ENCODE measurements at regions not wholly inside any gene's neighbourhood (a gene's known extent, or its start where the extent isn't known, plus 50 kb on each side); places are given as distances from the start of the nearest gene placed in this dataset.

DNA sequence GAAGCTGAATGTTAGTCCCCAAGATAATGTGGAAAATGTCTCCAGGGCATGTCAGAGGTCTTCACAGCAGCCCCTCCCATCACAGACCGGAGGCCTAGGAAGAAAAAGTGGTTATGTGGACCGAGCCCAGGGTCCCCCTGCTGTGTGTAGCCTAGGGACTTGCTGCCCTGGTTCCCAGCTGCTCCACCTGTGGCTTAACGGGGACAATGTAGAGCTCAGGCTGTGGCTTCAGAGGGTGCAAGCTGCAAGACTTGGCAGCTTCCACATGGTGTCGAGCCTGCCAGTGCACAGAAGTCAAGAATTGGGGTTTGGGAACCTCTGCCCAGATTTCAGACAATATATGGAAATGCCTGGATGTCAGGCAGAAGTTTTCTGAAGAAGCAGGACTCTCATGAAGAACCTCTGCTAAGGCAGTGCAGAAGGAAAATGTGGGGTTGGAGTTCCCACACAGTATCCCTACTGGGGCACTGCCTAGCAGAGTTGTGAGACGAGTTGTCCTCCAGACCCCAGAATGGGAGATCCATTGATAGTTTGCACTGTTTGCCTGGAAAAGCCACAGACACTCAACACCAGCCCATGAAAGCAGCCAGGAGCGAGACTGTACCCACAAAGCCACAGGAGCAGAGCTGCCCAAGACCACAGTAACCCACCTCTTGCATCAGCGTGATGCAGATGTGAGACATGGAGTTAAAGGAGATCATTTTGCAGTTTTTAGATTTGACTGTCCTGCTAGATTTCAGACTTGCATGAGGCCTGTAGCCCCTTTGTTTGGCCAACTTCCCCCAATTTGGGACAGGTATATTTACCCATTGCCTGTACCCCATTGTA lies 204.9 kb downstream of the MRPL39 start:
- ATAC-seq (ENCODE audit: low read depth) = peak; percentile 63
- peaks cover 3% of the 10 kb centered on the region for H3K27me3 Mint-ChIP-seq
- H3K4me3 Mint-ChIP-seq = no peak overlapping the region
- peak overlapping the region; percentile 55 for H3K27ac Mint-ChIP-seq
- peaks cover 10% of the 10 kb centered on the region for H3K36me3 Mint-ChIP-seq
- H3K9me3 Mint-ChIP-seq = peaks cover 3% of the 10 kb centered on the region
- DNase-seq = no peak
- POLR2A ChIA-PET = no interaction called here
- peaks cover 13% of the 10 kb centered on the region for H3K4me1 Mint-ChIP-seq

DNA sequence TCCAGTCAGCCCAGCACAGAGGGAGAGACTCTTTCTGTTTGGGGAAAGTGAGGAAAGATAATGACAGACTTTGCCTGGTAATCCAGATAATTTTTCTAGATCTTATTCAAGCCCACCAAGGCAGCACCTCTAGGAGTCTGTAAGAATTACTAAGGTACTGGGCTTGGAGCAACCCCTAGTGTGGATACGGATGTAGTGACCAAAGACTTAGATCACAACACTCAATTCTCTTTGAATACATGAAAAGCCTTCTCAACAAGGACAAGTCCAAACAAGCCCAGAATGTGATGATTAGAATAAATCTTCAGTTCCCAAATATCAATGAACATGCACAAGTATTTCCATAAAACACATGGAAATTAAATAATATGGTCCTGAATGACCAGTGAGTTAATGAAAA lies 206.9 kb downstream of the MRPL39 start:
- Mint-ChIP-seq H3K27ac (no peak overlapping the region), H3K27me3 (peaks cover 3% of the 10 kb centered on the region), H3K36me3 (peaks cover 10% of the 10 kb centered on the region), H3K4me1 (peaks cover 20% of the 10 kb centered on the region), H3K9me3 (peaks cover 3% of the 10 kb centered on the region), H3K4me3 (no peak overlapping the region)
- DNase-seq = no peak
- POLR2A ChIA-PET = interaction anchor here (0.7 kb wide), 1 partner anchor 96 kb away, joined by 4 read pairs; no protein-coding TSS in a partner anchor
- ATAC-seq (ENCODE audit: low read depth) = no peak

DNA sequence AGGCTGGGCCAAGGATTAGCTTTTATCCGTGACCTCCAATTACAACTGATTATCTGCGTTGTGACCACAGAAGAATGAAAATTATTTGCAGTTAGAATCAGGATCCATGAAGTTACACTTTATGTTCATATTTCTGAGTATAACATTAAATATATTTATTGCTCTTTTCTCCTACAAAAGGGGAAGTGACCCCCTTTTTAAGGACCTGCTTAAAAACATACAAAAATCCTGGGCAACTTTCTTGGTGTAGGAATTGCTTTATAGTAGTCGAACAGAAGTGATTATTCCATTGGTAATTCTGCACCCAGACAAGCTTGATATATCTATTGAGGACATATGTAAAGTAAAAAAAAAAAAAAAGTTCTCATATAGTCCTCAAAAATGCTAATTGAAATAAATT lies 208.7 kb downstream of the MRPL39 start:
- POLR2A ChIA-PET = no interaction called here
- ATAC-seq (ENCODE audit: low read depth) (no peak), DNase-seq (no peak)
- H3K27ac Mint-ChIP-seq = no peak overlapping the region
- H3K4me1 Mint-ChIP-seq = peaks cover 20% of the 10 kb centered on the region
- peaks cover 3% of the 10 kb centered on the region for H3K27me3 Mint-ChIP-seq
- H3K9me3 Mint-ChIP-seq = peaks cover 3% of the 10 kb centered on the region
- no peak overlapping the region for H3K4me3 Mint-ChIP-seq
- peaks cover 7% of the 10 kb centered on the region for H3K36me3 Mint-ChIP-seq

DNA sequence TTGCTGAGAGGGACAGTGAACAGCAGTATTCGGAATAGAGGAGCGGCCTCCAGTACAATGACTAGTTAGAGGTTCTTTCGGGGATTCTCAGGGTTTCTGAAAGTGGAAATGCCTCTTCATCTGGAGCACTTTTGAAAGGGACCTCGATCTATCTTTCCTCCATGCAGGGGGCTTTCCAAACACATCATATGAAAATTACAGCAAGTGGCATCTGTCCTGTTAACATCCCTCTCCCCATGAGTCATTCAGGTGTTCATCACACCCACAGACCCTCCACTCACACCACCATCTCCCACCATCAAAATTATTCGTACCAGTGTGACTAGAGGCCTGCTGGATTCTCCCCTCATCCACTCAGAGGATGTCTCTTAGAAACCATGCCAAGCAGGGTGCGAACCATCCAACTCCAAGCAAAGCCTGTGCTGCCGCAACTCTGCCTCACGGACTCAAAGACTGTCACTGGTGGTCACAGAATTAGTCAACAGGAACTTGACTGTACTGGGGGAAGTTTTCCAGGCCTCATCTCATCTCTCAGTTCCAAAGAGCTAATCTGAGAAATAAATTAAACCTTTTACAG lies 211.1 kb downstream of the MRPL39 start:
- DNase-seq = no peak
- POLR2A ChIA-PET = interaction anchor here (0.5 kb wide), 1 partner anchor 379 kb away, joined by 3 read pairs; no protein-coding TSS in a partner anchor
- Mint-ChIP-seq H3K27me3 (no peaks in the 10 kb centered on the region), H3K4me3 (peak overlapping the region; percentile 58), H3K4me1 (peaks cover 7% of the 10 kb centered on the region), H3K9me3 (no peaks in the 10 kb centered on the region), H3K27ac (peak overlapping the region; percentile 66), H3K36me3 (no peaks in the 10 kb centered on the region)
- peak; percentile 95 for ATAC-seq (ENCODE audit: low read depth)

DNA sequence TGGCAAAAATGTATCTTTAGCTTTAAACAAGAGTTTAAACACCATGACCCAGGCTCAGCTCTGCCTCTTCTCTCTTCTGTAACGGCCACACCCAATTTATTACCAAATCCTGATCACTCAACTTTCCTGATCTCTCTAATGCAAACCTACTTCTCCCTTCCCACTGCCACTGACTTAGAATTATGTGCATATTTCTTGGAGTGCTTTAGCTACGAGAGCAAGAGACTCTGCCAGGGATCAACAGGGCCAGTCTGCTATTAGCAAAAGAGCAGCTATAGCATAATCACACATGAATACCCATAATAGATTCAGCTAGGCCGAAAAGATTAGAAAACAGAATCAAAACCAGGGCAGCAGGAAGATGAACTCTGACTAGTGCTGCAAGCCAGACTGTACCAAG lies 215.5 kb downstream of the MRPL39 start:
- no peak overlapping the region for H3K4me3 Mint-ChIP-seq
- no peak for DNase-seq
- H3K9me3 Mint-ChIP-seq = no peaks in the 10 kb centered on the region
- ATAC-seq (ENCODE audit: low read depth) = no peak
- peaks cover 7% of the 10 kb centered on the region for H3K4me1 Mint-ChIP-seq
- H3K36me3 Mint-ChIP-seq = no peaks in the 10 kb centered on the region
- H3K27me3 Mint-ChIP-seq = no peaks in the 10 kb centered on the region
- H3K27ac Mint-ChIP-seq = no peak overlapping the region
- POLR2A ChIA-PET = no interaction called here

DNA sequence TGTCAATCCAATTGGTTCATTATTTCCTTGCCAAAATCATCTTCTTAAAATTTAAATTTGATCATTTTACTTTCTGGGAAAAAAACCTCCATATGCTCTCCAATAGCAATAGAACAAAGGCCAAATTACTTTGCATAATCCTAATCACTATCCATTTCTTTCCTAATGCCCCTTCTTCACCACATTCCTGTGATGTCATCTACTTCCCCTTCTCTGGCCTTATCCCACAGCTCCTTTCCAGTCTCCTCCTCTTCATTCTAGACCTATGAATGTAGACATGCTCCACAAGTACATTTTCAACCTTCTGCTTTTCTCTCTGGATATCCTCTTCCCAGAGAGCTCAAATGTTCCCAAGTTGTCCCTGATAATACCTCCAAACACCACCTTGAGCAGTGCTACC lies 216.6 kb downstream of the MRPL39 start:
- H3K4me1 Mint-ChIP-seq = no peaks in the 10 kb centered on the region
- no peak overlapping the region for H3K27ac Mint-ChIP-seq
- no peak for ATAC-seq (ENCODE audit: low read depth)
- no peaks in the 10 kb centered on the region for H3K9me3 Mint-ChIP-seq
- no peaks in the 10 kb centered on the region for H3K36me3 Mint-ChIP-seq
- H3K4me3 Mint-ChIP-seq = no peak overlapping the region
- DNase-seq = no peak
- POLR2A ChIA-PET = no interaction called here
- no peaks in the 10 kb centered on the region for H3K27me3 Mint-ChIP-seq

DNA sequence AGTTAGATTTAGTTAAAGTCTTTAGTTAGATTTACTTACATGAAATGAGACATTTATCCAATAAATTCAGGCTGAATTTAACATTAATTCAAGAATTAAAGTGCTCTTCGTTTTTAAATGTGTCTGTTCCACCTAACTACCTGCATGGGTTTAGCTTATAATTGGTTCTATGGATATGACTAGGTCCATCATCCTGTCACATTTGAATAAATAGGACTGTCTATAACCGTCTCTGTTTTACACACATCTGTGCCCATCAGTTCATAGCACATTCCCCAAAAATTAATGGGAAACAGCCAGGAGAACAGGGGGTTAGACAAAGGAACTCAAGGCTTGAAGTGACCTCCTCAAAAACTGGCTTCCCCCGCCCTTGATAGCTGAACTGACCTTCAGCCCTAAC lies 219.6 kb downstream of the MRPL39 start:
- POLR2A ChIA-PET = no interaction called here
- H3K27me3 Mint-ChIP-seq = no peaks in the 10 kb centered on the region
- H3K9me3 Mint-ChIP-seq = no peaks in the 10 kb centered on the region

DNA sequence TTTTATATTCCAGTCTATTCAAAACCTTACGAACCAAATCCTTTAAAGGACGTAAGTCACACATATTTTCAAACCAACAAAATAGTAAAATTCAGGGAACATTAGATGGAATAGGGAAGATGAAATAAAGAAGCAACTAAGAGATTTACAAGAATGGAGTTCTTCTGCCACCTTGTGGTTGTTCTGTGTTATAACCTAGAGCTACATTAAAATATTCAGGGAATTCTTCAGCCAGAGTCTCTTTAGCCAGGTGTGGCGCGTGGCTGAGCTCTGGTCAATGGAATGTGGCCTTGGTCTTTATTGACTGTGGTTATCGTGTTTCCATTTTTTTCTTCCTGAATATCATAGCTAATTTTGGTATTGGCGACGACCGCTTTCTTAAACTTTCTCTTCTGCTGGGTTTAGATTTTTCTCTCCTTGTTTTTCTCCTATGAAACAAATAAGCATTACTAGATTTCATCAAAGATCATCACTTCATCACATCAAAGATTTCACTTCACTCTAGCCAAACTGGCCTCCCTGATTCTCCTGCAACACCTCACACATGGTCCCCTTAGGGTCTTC lies 221.3 kb downstream of the MRPL39 start:
- POLR2A ChIA-PET = no interaction called here
- Mint-ChIP-seq H3K9me3 (no peaks in the 10 kb centered on the region), H3K4me3 (no peak overlapping the region), H3K27me3 (peaks cover 1% of the 10 kb centered on the region), H3K27ac (no peak overlapping the region), H3K4me1 (peaks cover 2% of the 10 kb centered on the region), H3K36me3 (no peaks in the 10 kb centered on the region)
- ATAC-seq (ENCODE audit: low read depth) = no peak
- no peak for DNase-seq

More for the DNA sequence above, 219.6 kb downstream of the MRPL39 start:
- no peak for DNase-seq
- Mint-ChIP-seq H3K36me3 (no peaks in the 10 kb centered on the region), H3K4me3 (no peak overlapping the region), H3K27ac (no peak overlapping the region), H3K4me1 (peaks cover 2% of the 10 kb centered on the region)
- no peak for ATAC-seq (ENCODE audit: low read depth)

DNA sequence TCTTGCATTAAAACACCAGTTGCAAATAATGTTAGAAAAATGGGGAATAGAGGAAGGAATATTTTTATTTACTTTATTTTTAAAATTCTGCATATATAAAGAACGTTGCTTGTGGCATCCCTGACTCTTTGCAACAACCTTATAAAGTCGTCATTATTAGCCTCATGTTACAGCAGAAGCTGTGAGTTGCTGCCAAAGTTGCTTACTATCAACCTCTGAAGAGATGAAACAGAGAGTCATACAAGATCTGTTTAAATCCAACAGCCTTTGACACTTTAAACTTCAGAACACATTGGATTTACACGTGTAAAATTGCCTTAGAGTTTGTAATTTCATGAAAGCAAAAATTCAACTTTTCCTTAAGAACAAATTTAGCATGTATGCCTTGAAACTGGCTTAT lies 221.9 kb downstream of the MRPL39 start:
- Mint-ChIP-seq H3K27me3 (peaks cover 6% of the 10 kb centered on the region), H3K36me3 (no peaks in the 10 kb centered on the region), H3K4me1 (peaks cover 2% of the 10 kb centered on the region), H3K9me3 (no peaks in the 10 kb centered on the region), H3K27ac (no peak overlapping the region), H3K4me3 (no peak overlapping the region)
- no peak for DNase-seq
- POLR2A ChIA-PET = no interaction called here
- no peak for ATAC-seq (ENCODE audit: low read depth)

DNA sequence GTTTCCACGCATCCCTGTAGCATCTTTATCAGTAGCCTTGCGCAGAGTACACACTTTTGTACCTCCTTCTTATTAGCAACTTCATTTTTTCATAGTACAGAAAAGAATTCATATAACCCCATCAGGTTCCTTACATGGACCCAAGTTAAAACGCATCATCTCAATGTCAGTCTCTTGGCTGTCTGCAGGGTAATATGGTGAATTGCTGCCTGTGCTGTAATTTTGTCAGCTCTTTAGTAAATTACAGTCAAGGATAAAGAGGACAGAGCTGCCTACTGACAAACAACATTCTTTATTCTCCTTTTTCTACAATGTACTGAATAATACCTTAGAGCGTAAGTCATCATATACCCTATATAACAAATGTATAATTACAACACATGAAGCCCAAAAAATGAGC lies 222.5 kb downstream of the MRPL39 start:
- DNase-seq = no peak
- no peak overlapping the region for H3K27ac Mint-ChIP-seq
- H3K4me1 Mint-ChIP-seq = peaks cover 2% of the 10 kb centered on the region
- no peaks in the 10 kb centered on the region for H3K36me3 Mint-ChIP-seq
- peaks cover 9% of the 10 kb centered on the region for H3K27me3 Mint-ChIP-seq
- no peak overlapping the region for H3K4me3 Mint-ChIP-seq
- no peaks in the 10 kb centered on the region for H3K9me3 Mint-ChIP-seq
- POLR2A ChIA-PET = no interaction called here
- no peak for ATAC-seq (ENCODE audit: low read depth)

DNA sequence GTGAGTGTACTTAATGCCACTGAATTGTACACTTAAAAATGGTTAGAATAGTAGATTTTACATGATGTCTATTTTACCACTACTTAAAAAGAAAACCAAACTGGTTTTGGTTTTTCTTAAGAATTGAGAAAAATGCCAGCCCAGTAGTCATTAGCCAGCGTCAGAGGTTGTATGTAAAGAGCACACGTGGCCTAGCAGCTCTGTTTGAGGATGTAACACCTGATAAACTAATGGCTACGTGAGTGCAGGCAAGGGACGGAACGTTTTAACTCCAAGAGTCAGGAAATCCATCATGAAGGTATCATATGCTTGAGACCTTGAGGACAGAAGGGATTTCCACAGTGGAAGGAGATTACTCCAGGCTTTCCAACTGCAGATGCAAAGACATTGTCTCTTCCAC lies 223.7 kb downstream of the MRPL39 start:
- no peak overlapping the region for H3K27ac Mint-ChIP-seq

DNA sequence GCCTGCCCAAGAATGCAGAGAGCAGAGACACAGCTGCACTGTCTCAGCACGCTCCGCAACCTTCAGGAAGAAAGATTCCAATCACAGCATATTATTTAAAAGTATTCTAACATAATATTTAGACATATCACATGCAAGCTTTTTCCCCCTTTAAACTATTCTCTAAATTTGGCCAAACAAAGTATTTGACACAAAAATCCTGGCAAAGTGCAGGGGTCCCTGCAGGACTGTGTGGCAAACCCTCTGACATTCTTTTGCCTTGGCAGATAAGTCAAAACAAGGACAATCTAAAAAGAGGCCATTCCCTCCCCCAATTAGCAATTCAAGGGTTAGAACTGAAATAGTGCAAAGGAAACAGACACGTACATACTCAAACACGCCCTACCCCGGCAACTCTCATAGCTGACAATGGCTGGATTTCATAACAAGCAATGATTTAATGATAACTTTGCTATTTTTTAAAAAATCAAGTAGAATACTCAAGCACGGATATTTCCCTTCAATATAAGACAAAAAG lies 225.3 kb downstream of the MRPL39 start:
- POLR2A ChIA-PET = no interaction called here
- no peak for ATAC-seq (ENCODE audit: low read depth)

More for the DNA sequence above, 223.7 kb downstream of the MRPL39 start:
- Mint-ChIP-seq H3K9me3 (no peaks in the 10 kb centered on the region), H3K27me3 (peaks cover 10% of the 10 kb centered on the region), H3K4me1 (peaks cover 2% of the 10 kb centered on the region), H3K36me3 (no peaks in the 10 kb centered on the region), H3K4me3 (no peak overlapping the region)
- POLR2A ChIA-PET = no interaction called here
- ATAC-seq (ENCODE audit: low read depth) (no peak), DNase-seq (no peak)

DNA sequence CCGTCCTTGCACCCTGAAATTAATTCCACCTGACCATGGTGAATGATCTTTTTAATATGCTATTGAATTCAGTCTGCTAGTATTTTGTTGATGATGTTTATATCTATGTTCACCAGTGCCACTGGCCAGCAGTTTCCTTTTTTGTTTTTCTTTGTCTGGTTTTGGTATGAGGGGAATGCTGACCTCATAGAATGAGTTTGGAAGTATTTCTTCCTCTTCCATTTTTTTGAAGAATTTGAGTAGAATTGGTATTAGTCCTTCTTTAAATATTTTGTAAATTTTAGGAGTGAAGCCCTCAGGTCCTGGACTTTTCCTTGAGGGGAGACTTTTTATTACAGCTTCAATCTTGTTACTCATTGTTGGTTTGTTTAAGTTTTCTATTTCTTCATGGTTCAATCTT lies 231.6 kb downstream of the MRPL39 start:
- Mint-ChIP-seq H3K4me1 (peaks cover 8% of the 10 kb centered on the region), H3K36me3 (no peaks in the 10 kb centered on the region), H3K4me3 (no peak overlapping the region), H3K27me3 (peaks cover 31% of the 10 kb centered on the region), H3K9me3 (no peaks in the 10 kb centered on the region), H3K27ac (no peak overlapping the region)
- no peak for ATAC-seq (ENCODE audit: low read depth)
- DNase-seq = no peak
- POLR2A ChIA-PET = no interaction called here

More for the DNA sequence above, 225.3 kb downstream of the MRPL39 start:
- no peak overlapping the region for H3K27ac Mint-ChIP-seq
- no peak for DNase-seq
- no peak overlapping the region for H3K4me3 Mint-ChIP-seq
- H3K36me3 Mint-ChIP-seq = no peaks in the 10 kb centered on the region
- H3K4me1 Mint-ChIP-seq = peaks cover 9% of the 10 kb centered on the region
- peaks cover 14% of the 10 kb centered on the region for H3K27me3 Mint-ChIP-seq
- H3K9me3 Mint-ChIP-seq = no peaks in the 10 kb centered on the region

Measured in activated naive CD8-positive, alpha-beta T cell treated with anti-CD3 and anti-CD28 coated beads, Interleukin-2, amount 10 ng/mL, durations not matched to agents 7 days and 5 days (primary cell).